ENCODE measurements at regions not wholly inside any gene's neighbourhood (a gene's known extent, or its start where the extent isn't known, plus 50 kb on each side); places are given as distances from the start of the nearest gene placed in this dataset.
"Not testable (repeated sequence)": the region's sequence is repeated elsewhere in the genome, so short reads cannot be mapped to it uniquely, and the experiment has no call there.

- DNase-seq = no peak
These were observed 91.6 kb upstream of the RMP24 start for GRCh38 chr18:35880788-35881455.

- no peak for DNase-seq
These were observed 84.2 kb upstream of the RMP24 start for GRCh38 chr18:35888329-35888728.

- DNase-seq = no peak
These were observed 82.8 kb upstream of the RMP24 start for GRCh38 chr18:35889677-35890076.

DNA sequence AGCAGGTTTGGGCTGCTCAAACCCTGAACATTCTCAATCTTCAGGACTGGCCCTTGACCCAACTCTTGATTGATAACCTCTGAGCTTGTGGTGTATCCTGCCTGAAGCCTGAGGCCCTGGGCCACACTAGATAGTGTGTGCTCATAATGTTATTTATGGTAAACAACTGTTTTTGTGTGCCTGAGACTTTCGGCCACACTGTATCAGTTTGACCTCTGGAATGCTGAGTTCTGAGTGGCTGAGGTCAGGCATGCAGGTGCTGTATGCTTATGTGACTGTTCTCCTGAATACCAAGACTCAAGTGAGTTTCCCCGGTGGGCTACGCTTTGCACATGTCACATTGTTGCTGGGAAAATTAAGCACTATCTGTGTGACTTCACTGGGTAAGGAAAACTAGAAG lies 82.2 kb upstream of the RMP24 start:
- no peak for DNase-seq

GRCh38 chr18:35892118-35892517 lies 80.4 kb upstream of the RMP24 start:
- no peak for DNase-seq

DNA sequence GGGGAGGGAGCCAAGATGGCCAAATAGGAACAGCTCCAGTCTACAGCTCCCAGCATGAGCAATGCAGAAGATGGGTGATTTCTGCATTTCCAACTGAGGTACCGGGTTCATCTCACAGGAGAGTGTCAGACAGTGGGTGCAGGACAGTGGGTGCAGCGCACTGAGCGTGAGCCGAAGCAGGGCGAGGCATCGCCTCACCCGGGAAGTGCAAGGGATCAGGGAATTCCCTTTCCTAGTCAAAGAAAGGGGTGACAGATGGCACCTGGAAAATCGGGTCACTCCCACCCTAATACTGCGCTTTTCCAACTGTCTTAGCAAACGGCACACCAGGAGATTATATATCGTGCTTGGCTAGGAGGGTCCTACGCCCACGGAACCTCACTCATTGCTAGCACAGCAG lies 75.0 kb upstream of the RMP24 start:
- DNase-seq = not testable (repeated sequence)

DNA sequence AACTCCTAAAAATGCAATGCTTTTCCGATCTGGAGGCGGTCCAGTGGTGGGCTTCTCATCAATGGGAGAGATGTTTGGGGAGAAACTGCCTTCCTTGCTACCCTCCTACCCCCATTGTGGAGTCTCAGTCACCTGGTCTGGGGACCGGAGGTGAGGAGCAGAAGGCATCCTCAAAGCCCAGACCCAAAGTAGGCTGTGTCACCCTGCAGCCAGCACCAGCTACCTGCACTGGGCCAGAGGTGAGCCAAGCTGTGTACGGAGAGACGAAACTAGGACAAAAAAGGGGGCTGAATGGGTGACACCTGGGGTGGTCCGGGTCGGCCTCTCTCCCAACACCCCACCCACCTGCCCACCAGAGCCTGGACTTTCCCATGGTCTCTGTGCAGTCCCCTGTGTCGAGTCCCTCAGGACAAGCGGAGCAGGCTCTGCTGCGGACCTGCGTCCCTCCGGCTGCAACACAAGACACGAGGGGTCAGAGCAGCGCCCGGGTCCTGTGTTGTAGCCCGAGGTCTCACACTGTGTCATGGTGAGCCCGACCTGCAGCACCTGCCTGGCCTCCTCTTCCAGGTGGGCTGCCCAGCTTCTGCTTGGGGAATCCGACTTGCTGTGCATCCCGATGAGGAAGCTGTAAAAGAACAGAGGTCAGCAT lies 68.0 kb upstream of the RMP24 start:
- DNase-seq = no peak

GRCh38 chr18:35905436-35905835 lies 67.0 kb upstream of the RMP24 start:
- DNase-seq = no peak

DNA sequence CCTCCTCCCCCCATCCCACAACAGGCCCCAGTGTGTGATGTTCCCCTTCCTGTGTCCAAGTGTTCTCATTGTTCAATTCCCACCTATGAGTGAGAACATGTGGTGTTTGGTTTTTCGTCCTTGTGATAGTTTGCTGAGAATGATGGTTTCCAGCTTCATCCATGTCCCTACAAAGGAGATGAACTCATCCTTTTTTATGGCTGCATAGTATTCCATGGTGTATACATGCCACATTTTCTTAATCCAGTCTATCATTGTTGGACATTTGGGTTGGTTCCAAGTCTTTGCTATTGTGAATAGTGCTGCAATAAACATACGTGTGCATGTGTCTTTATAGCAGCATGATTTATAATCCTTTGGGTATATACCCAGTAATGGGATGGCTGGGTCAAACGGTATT lies 66.2 kb upstream of the RMP24 start:
- not testable (repeated sequence) for DNase-seq

DNA sequence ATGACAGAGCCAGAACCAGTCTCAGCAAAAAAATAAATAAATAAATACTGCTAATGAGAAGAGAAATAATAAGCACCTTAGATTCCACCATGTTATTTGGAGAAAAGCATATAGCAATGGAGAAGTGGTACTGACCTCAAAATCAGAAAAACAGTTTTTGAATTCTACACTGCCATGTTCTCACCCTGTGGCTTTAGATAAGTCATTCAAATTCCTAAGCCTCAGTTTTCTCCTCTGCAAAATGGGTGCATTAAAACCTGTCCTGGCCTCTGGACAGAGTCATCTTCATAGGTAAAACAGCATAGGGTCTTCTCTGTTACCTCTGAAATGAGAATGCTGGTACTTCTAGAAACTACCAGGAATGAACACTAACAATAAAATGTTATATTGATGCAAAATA lies 62.2 kb upstream of the RMP24 start:
- no peak for DNase-seq

- DNase-seq = no peak
These were observed 60.1 kb upstream of the RMP24 start for GRCh38 chr18:35912332-35912731.

DNA sequence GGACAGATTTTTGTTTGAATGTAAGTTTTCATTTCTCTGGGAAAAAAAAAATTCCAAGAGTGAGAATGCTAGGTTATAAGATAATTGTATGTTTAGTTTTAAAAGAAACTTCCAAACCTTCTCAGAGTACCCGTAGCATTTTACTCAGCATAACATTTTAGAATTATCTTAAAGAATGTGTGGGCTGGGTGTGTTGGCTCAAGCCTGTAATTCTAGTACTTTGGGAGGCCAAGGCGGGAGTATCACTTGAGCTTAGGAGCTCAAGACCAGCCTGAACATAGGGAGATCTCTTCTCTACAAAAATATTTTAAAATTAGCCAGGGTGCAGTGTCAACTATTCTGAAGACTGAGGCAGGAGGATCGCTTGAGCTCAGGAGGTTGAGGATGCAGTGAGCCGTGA lies 57.4 kb upstream of the RMP24 start:
- no peak for DNase-seq

DNA sequence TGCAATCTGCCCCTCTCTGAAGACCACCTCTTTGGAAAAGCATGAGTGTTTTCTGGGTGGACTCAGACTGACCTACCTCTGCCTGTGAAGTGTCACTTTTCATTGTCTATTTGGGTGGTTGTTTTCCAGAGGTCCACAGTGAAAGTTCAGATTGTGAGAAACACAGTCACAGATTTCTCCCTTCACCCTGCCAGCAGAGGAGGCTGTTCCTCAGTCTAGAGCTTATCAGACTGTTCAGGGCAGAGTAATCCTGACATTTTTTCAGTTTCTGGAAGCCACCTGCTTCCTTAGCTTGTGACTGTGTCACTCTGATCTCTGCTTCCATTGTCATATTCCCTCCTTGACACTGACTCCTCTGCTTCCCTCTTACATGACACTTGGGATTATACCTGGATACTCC lies 55.4 kb upstream of the RMP24 start:
- no peak for DNase-seq

DNA sequence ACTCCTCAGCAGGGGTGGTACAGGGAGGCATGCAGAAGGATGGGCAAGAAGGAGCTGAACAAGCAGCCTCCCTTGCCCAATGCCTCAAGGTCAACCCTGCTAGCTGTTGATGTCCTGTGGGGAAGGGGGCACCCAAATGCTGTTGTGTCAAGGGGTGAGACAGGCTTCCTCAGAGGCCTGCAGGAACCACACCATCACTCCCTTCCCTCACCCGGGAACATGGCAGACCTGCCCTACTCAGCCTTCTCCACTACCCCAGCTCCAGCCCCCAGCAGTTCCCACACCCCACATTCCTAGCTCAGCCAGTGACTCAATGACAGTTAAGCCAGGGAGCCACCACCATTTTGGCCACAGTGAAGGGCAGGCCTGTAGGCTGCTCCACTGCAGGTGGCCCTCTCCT lies 53.9 kb upstream of the RMP24 start:
- DNase-seq = no peak

DNA sequence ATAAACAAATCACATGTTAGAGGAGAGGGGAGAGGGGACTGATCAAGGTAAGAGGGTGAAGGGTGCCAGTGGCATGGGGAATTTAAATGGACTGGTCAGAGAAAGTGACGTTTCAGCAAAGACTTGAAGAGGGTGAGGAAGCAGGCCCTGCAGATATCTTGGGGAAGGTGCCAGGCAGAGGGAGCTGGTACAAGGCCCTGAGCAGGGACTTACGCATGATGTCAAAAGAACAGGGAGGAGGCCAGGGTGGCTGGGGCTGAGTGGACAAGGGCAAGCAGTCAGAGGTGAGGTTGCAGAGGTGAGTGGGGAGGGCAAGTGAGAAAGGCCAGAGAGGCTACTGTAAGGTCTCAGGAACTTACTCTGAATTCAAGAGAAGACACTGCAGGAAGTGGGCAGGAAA lies 53.3 kb upstream of the RMP24 start:
- no peak for DNase-seq

DNA sequence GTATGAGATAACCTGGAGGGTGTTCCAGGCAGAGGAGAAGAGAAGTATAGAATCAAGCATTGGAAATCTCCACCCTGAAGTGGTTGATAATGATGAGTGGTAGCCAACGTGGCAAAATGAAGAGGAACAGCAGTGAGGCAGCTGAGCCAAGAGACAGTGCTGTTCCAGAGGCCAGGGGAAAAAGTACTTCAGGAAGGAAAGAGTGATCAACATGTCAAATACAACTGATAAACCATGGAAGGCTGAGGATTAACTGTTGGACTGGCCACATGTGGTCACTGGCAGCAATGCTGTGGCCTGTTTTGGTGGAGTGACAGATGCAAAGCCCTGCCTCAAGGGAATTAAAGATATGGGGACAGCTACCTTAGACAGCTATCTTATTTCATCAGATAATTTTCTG lies 51.9 kb upstream of the RMP24 start:
- DNase-seq = no peak
